Fibroblast of lung (primary cell): ENCODE measurements at regions not wholly inside any gene's neighbourhood (a gene's known extent, or its start where the extent isn't known, plus 50 kb on each side); places are given as distances from the start of the nearest gene placed in this dataset.

ENCODE experiments used
- DNase-seq, 2 donors: peaks; one replicate each; pipeline versions ENCODE4 v3.0.0 to v3.0.0-alpha.2; 2010; ENCODE audit warnings: low read depth in 2 of 2
- H2AFZ ChIP-seq: 2 replicates; pipeline ENCODE4 v1.5.1; 2012; ENCODE audit warnings: low read length, control low read depth, inconsistent platforms
- H3K27ac ChIP-seq: 2 replicates; pipeline ENCODE4 v1.5.1; 2011; ENCODE audit warnings: low read length, control low read depth; ENCODE audit not compliant: insufficient read depth
- H3K27me3 ChIP-seq: 2 replicates; pipeline ENCODE4 v1.5.1; 2011; ENCODE audit warnings: mild to moderate bottlenecking, low read length; ENCODE audit not compliant: control insufficient read depth, insufficient read depth
- H3K36me3 ChIP-seq: 2 replicates; pipeline ENCODE4 v1.5.1; 2011; ENCODE audit warnings: low read length; ENCODE audit not compliant: control insufficient read depth, insufficient read depth
- H3K4me1 ChIP-seq: 2 replicates; pipeline ENCODE4 v1.5.1; 2011; ENCODE audit warnings: low read length; ENCODE audit not compliant: control insufficient read depth, insufficient read depth; ENCODE audit errors: extremely low read depth
- H3K4me2 ChIP-seq: 2 replicates; pipeline ENCODE4 v1.5.1; 2011; ENCODE audit warnings: low read length, control low read depth; ENCODE audit not compliant: insufficient read depth; ENCODE audit errors: extremely low read depth
- H3K4me3 ChIP-seq, 4 experiments: fragments of 200-600 bp in 1 of 4; sonication (generic) in 1 of 4; replicated peaks in 1 of 4; 2 replicates each; pipeline ENCODE4 v1.5.1; 2011 to 2016; ENCODE audit warnings: low read length in 4 of 4, low read depth in 3 of 4, mild to moderate bottlenecking in 3 of 4, control low read depth in 2 of 4, inconsistent platforms in 1 of 4, mixed read lengths in 1 of 4; ENCODE audit not compliant: insufficient read depth in 1 of 4; ENCODE audit errors: control extremely low read depth in 1 of 4
- H3K79me2 ChIP-seq: 2 replicates; pipeline ENCODE4 v1.5.1; 2012; ENCODE audit warnings: mild to moderate bottlenecking, low read length, inconsistent platforms; ENCODE audit not compliant: control insufficient read depth, insufficient read depth
- H3K9ac ChIP-seq: 2 replicates; pipeline ENCODE4 v1.5.1; 2011; ENCODE audit warnings: mild to moderate bottlenecking, low read length, control low read depth; ENCODE audit not compliant: insufficient read depth
- H3K9me3 ChIP-seq: 2 replicates; pipeline ENCODE4 v1.5.1; 2012; ENCODE audit warnings: low read depth, low read length; ENCODE audit not compliant: control insufficient read depth, insufficient read depth
- H4K20me1 ChIP-seq: 2 replicates; pipeline ENCODE4 v1.5.1; 2011; ENCODE audit warnings: low read length; ENCODE audit not compliant: control insufficient read depth, insufficient read depth; ENCODE audit errors: extremely low read depth
- CTCF ChIP-seq, 2 donors: IDR thresholded peaks in 1 of 2; conservative IDR thresholded peaks in 1 of 2; 1 replicate in 1 of 2; 2 replicates in 1 of 2; pipeline ENCODE4 v1.5.1; 2011 to 2012; ENCODE audit warnings: low read length in 2 of 2, control low read depth in 1 of 2, inconsistent platforms in 1 of 2, low read depth in 1 of 2, mild to moderate bottlenecking in 1 of 2
- EZH2 ChIP-seq: IDR thresholded peaks from 2 replicates; pipeline ENCODE4 v1.5.1; 2012; ENCODE audit warnings: low read length, control low read depth, mild to moderate bottlenecking; ENCODE audit errors: missing control alignments

DNA sequence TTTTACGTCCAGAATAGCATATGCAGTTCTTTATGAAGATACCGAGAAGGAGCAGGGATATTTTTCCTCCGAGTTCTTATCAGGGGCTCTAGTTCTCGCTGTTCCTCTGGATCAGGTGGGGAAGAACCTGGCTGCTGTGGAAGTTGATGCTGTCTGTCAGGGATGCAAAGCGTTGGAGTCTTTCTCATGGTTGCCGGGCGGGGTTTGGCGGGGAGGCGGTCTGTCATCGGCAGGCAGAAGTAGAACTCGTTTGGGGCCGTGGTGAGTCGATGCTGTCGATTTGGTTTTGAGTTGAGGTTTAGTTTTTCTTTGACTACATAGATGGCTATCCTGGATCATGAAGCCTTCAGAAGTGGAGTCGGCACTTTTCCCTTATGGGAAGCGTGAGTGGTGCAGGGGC, 691.2 kb downstream of the QKI start:
- H3K27me3 ChIP-seq: no peaks in the 10 kb centered on the region
- H3K9ac ChIP-seq: no peak overlapping the region
- no peak overlapping the region for H3K4me2 ChIP-seq
- no peaks in the 10 kb centered on the region for H3K4me1 ChIP-seq
- TF ChIP-seq CTCF (conservative IDR thresholded peaks at IDR 0.05 in 1 of 2, IDR thresholded peaks at IDR 0.05 in 1 of 2; ENCODE audit: low read depth in 1 of 2, low read length in 2 of 2): no peak
- TF ChIP-seq EZH2: no peak
- no peak overlapping the region for H2AFZ ChIP-seq
- H3K27ac ChIP-seq: no peak overlapping the region
- H3K9me3 ChIP-seq: no peaks in the 10 kb centered on the region
- H3K4me3 ChIP-seq: no peak overlapping the region
- H4K20me1 ChIP-seq: no peaks in the 10 kb centered on the region
- DNase-seq: no peak
- H3K79me2 ChIP-seq: no peaks in the 10 kb centered on the region
- H3K36me3 ChIP-seq: no peaks in the 10 kb centered on the region

- Histone ChIP-seq H4K20me1 (no peaks in the 10 kb centered on the region), H3K9me3 (no peaks in the 10 kb centered on the region), H3K79me2 (no peaks in the 10 kb centered on the region), H3K9ac (no peak overlapping the region), H3K4me1 (no peaks in the 10 kb centered on the region), H3K27me3 (no peaks in the 10 kb centered on the region), H3K4me2 (no peak overlapping the region), H2AFZ (no peak overlapping the region), H3K4me3 (no peak overlapping the region), H3K27ac (no peak overlapping the region), H3K36me3 (no peaks in the 10 kb centered on the region)
- no peak for TF ChIP-seq EZH2
- no peak for TF ChIP-seq CTCF (conservative IDR thresholded peaks at IDR 0.05 in 1 of 2, IDR thresholded peaks at IDR 0.05 in 1 of 2; ENCODE audit: low read depth in 1 of 2, low read length in 2 of 2)
- no peak for DNase-seq
Observed at GRCh38 chr6:164104432-164104831, 689.9 kb downstream of the QKI start.

GRCh38 chr6:164102693-164103092, 688.2 kb downstream of the QKI start:
- no peak for TF ChIP-seq CTCF (conservative IDR thresholded peaks at IDR 0.05 in 1 of 2, IDR thresholded peaks at IDR 0.05 in 1 of 2; ENCODE audit: low read depth in 1 of 2, low read length in 2 of 2)
- no peak for TF ChIP-seq EZH2
- H3K4me2 ChIP-seq: no peak overlapping the region
- H4K20me1 ChIP-seq: no peaks in the 10 kb centered on the region
- H3K4me1 ChIP-seq: no peaks in the 10 kb centered on the region
- DNase-seq: no peak
- H3K36me3 ChIP-seq: no peaks in the 10 kb centered on the region
- H3K9me3 ChIP-seq: no peaks in the 10 kb centered on the region
- H3K27me3 ChIP-seq: no peaks in the 10 kb centered on the region
- no peak overlapping the region for H3K4me3 ChIP-seq
- no peaks in the 10 kb centered on the region for H3K79me2 ChIP-seq
- H2AFZ ChIP-seq: no peak overlapping the region
- H3K9ac ChIP-seq: no peak overlapping the region
- no peak overlapping the region for H3K27ac ChIP-seq
